Progenitor cell of endocrine pancreas (in vitro differentiated cells): ENCODE measurements at regions not wholly inside any gene's neighbourhood (a gene's known extent, or its start where the extent isn't known, plus 50 kb on each side); places are given as distances from the start of the nearest gene placed in this dataset.

Experiments used
- DNase-seq: peaks from one replicate; pipeline ENCODE4 v3.0.0; 2021; ENCODE audit warnings: low spot score; ENCODE audit not compliant: unreplicated experiment
- H3K27ac Mint-ChIP-seq: 2 replicates; pipeline ENCODE4 v1.8.0; 2021; ENCODE audit warnings: mild to moderate bottlenecking, moderate library complexity, mixed read lengths
- H3K27me3 Mint-ChIP-seq: 2 replicates; pipeline ENCODE4 v1.8.0; 2021; ENCODE audit warnings: mixed read lengths
- H3K36me3 Mint-ChIP-seq: 2 replicates; pipeline ENCODE4 v1.8.0; 2022; ENCODE audit warnings: mixed read lengths; ENCODE audit not compliant: insufficient read depth
- H3K4me1 Mint-ChIP-seq: 2 replicates; pipeline ENCODE4 v1.8.0; 2021; ENCODE audit warnings: low read depth, mixed read lengths
- H3K4me3 Mint-ChIP-seq: 2 replicates; pipeline ENCODE4 v1.8.0; 2021; ENCODE audit warnings: low read depth, mild to moderate bottlenecking, moderate library complexity, mixed read lengths
- H3K9me3 Mint-ChIP-seq: 2 replicates; pipeline ENCODE4 v1.8.0; 2021; ENCODE audit warnings: low read depth, mixed read lengths
- CTCF ChIP-seq: fragments of 200-600 bp; sonication (generic); IDR thresholded peaks from one replicate; pipeline ENCODE4 v1.5.0; 2021; ENCODE audit warnings: antibody characterized with exemption, mild to moderate bottlenecking; ENCODE audit not compliant: unreplicated experiment

GRCh38 chr3:117144853-117145252 is 435.3 kb downstream of the TUSC7 start:
- DNase-seq: no peak
- Mint-ChIP-seq H3K4me3 (no peak overlapping the region), H3K27ac (no peak overlapping the region), H3K9me3 (no peaks in the 10 kb centered on the region), H3K4me1 (peaks cover 26% of the 10 kb centered on the region), H3K27me3 (peaks cover 32% of the 10 kb centered on the region), H3K36me3 (no peaks in the 10 kb centered on the region)
- no peak for TF ChIP-seq CTCF

DNA sequence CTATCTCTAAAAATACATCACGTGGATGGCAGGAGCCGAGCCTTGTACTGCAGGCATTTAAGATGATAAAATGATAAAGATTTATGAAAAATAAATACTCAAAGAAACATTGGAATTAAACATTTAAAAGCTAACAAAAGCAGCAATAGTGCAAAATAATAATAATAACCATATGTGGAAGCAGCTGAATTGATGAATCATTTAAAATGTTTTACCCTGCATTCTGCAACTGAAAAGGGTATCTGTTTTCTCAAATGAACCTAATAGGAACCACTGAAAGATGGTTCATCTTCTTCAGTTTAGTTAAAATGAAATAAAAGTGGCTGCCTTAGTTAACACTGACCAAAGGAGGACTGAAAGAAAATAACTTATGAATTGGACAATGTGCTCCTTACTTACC is 436.1 kb downstream of the TUSC7 start:
- peaks cover 32% of the 10 kb centered on the region for H3K27me3 Mint-ChIP-seq
- H3K27ac Mint-ChIP-seq: no peak overlapping the region
- DNase-seq: no peak
- no peaks in the 10 kb centered on the region for H3K36me3 Mint-ChIP-seq
- H3K4me3 Mint-ChIP-seq: no peak overlapping the region
- peaks cover 26% of the 10 kb centered on the region for H3K4me1 Mint-ChIP-seq
- TF ChIP-seq CTCF: no peak
- no peaks in the 10 kb centered on the region for H3K9me3 Mint-ChIP-seq

GRCh38 chr3:117146571-117146970 is 437.0 kb downstream of the TUSC7 start:
- no peak for TF ChIP-seq CTCF
- no peak overlapping the region for H3K27ac Mint-ChIP-seq
- no peak overlapping the region for H3K4me3 Mint-ChIP-seq
- peaks cover 25% of the 10 kb centered on the region for H3K4me1 Mint-ChIP-seq
- DNase-seq: no peak
- peaks cover 32% of the 10 kb centered on the region for H3K27me3 Mint-ChIP-seq
- no peaks in the 10 kb centered on the region for H3K36me3 Mint-ChIP-seq
- no peaks in the 10 kb centered on the region for H3K9me3 Mint-ChIP-seq

DNA sequence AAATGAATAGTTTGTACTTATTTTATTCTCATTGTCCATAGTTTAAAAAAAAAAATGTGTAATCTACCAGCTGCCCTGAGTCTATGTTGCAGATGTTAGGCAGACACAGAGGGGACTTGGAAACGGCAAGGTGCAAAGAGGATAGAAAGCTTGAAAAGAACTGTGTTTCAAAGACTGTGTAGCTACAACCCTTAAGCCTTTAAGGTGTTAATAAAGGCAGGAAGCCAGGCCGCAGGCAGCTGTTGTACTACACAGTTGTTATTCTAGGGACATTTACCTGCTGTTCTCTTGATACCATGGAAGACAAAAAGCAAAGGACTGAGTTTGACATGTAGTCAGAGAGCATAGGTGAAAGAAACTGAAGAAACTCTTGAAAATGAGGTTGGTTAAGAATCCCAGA is 440.0 kb downstream of the TUSC7 start:
- Mint-ChIP-seq H3K27me3 (peaks cover 19% of the 10 kb centered on the region), H3K4me1 (peaks cover 18% of the 10 kb centered on the region)

DNA sequence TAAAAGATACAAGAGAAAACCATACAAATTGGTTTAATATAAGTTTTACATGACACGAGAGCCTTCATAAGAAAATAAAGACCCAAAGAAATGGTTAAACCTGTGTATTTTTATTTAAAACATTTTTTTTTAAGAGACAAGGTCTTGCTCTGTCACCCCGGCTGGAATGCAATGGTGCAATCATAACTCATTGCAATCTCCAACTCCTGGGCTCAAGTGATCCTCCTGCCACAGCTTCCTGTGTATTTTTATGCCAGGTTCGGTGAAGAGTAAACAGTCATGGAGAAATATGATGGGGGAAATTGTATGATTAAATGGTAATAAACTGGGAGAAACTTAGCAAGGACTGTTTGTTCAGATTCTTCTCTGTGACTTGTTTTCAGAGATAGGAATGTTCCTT is 441.0 kb downstream of the TUSC7 start:
- DNase-seq: no peak
- TF ChIP-seq CTCF: no peak
- Mint-ChIP-seq H3K4me1 (peaks cover 10% of the 10 kb centered on the region), H3K9me3 (no peaks in the 10 kb centered on the region), H3K27me3 (peaks cover 12% of the 10 kb centered on the region), H3K36me3 (no peaks in the 10 kb centered on the region), H3K27ac (no peak overlapping the region), H3K4me3 (no peak overlapping the region)

More for the DNA sequence above, 440.0 kb downstream of the TUSC7 start:
- H3K4me3 Mint-ChIP-seq: no peak overlapping the region
- H3K9me3 Mint-ChIP-seq: no peaks in the 10 kb centered on the region
- no peaks in the 10 kb centered on the region for H3K36me3 Mint-ChIP-seq
- no peak for TF ChIP-seq CTCF
- no peak for DNase-seq
- H3K27ac Mint-ChIP-seq: no peak overlapping the region

GRCh38 chr3:117160176-117160575 is 450.6 kb downstream of the TUSC7 start:
- DNase-seq: no peak
- no peak overlapping the region for H3K27ac Mint-ChIP-seq
- no peaks in the 10 kb centered on the region for H3K36me3 Mint-ChIP-seq
- TF ChIP-seq CTCF: no peak
- H3K4me3 Mint-ChIP-seq: no peak overlapping the region
- peaks cover 3% of the 10 kb centered on the region for H3K4me1 Mint-ChIP-seq
- no peaks in the 10 kb centered on the region for H3K27me3 Mint-ChIP-seq
- no peaks in the 10 kb centered on the region for H3K9me3 Mint-ChIP-seq
